ENCODE measurements at regions not wholly inside any gene's neighbourhood (a gene's known extent, or its start where the extent isn't known, plus 50 kb on each side); places are given as distances from the start of the nearest gene placed in this dataset.

GRCh38 chr14:97848317-97848980, 1051.3 kb downstream of the VRK1 start:
- no peaks in the 10 kb centered on the region for H3K4me1 ChIP-seq (ENCODE audit: control insufficient read depth in 1 of 2, insufficient read depth in 2 of 2, low read depth in 1 of 2, low read length in 1 of 2)
- POLR2A ChIA-PET: no interaction called here

GRCh38 chr14:97850466-97850865, 1053.3 kb downstream of the VRK1 start:
- Histone ChIP-seq H3K36me3 (replicated peaks in 1 of 2; ENCODE audit: control insufficient read depth in 1 of 2, insufficient read depth in 2 of 2, low read length in 1 of 2) (no peaks in the 10 kb centered on the region), H3K9me2 (no peaks in the 10 kb centered on the region), H3K9me3 (no peaks in the 10 kb centered on the region), H4K20me1 (ENCODE audit: insufficient read depth) (no peaks in the 10 kb centered on the region), H3K9ac (no peak overlapping the region), H3K4me1 (ENCODE audit: control insufficient read depth in 1 of 2, insufficient read depth in 2 of 2, low read depth in 1 of 2, low read length in 1 of 2) (no peaks in the 10 kb centered on the region), H3K4me2 (no peak overlapping the region), H3F3A (replicated peaks; ENCODE audit: insufficient read depth) (no peaks in the 10 kb centered on the region), H3K27ac (ENCODE audit: low read depth in 2 of 2, low read length in 1 of 2) (no peak overlapping the region), H3K79me2 (ENCODE audit: insufficient read depth) (no peaks in the 10 kb centered on the region), H3K4me3 (ENCODE audit: low read depth in 2 of 2, low read length in 1 of 2) (no peak overlapping the region), H3K27me3 (ENCODE audit: insufficient read depth) (no peaks in the 10 kb centered on the region), H2AFZ (ENCODE audit: low read depth) (no peak overlapping the region)
- DNase-seq: no peak
- WGBS (ENCODE audit: low lambda C conversion rate): 4% methylated on average over 2 of the region's 2 CpGs
- TF ChIP-seq FOXM1 (IDR thresholded peaks at IDR 0.05; ENCODE audit: low read depth): no peak
- TF ChIP-seq, protein P1, sequence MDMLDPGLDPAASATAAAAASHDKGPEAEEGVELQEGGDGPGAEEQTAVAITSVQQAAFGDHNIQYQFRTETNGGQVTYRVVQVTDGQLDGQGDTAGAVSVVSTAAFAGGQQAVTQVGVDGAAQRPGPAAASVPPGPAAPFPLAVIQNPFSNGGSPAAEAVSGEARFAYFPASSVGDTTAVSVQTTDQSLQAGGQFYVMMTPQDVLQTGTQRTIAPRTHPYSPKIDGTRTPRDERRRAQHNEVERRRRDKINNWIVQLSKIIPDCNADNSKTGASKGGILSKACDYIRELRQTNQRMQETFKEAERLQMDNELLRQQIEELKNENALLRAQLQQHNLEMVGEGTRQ (IDR thresholded peaks at IDR 0.05; ENCODE audit: borderline replicate concordance, low read depth, low read length): no peak
- TF ChIP-seq GABPA (IDR thresholded peaks at IDR 0.05; ENCODE audit: low read depth): no peak
- POLR2A ChIA-PET: no interaction called here
- CTCF ChIA-PET: no interaction called here

More at GRCh38 chr14:97848317-97848980, 1051.3 kb downstream of the VRK1 start:
- no peak for DNase-seq
- Histone ChIP-seq H3K27me3 (ENCODE audit: insufficient read depth) (no peaks in the 10 kb centered on the region), H3K4me3 (ENCODE audit: low read depth in 2 of 2, low read length in 1 of 2) (no peak overlapping the region), H3K27ac (ENCODE audit: low read depth in 2 of 2, low read length in 1 of 2) (no peak overlapping the region), H3K9me3 (no peaks in the 10 kb centered on the region), H3K9ac (no peak overlapping the region), H3K4me2 (no peak overlapping the region), H2AFZ (ENCODE audit: low read depth) (no peak overlapping the region), H3K79me2 (ENCODE audit: insufficient read depth) (no peaks in the 10 kb centered on the region), H3K36me3 (replicated peaks in 1 of 2; ENCODE audit: control insufficient read depth in 1 of 2, insufficient read depth in 2 of 2, low read length in 1 of 2) (no peaks in the 10 kb centered on the region), H3K9me2 (no peaks in the 10 kb centered on the region), H4K20me1 (ENCODE audit: insufficient read depth) (no peaks in the 10 kb centered on the region), H3F3A (replicated peaks; ENCODE audit: insufficient read depth) (no peaks in the 10 kb centered on the region)
- WGBS (ENCODE audit: low lambda C conversion rate): 8% methylated on average over 12 of the region's 13 CpGs
- TF ChIP-seq PBX3 (IDR thresholded peaks at IDR 0.05) (no peak), POLR2AphosphoS5 (IDR thresholded peaks at IDR 0.05; ENCODE audit: low read depth, low read length) (no peak), RFX5 (IDR thresholded peaks at IDR 0.05; ENCODE audit: low read length) (no peak), EZH2phosphoT487 (IDR thresholded peaks at IDR 0.05; ENCODE audit: borderline replicate concordance, low read depth) (no peak), TAF1 (IDR thresholded peaks at IDR 0.05; ENCODE audit: borderline replicate concordance, low read depth, low read length) (no peak), MEF2A (IDR thresholded peaks at IDR 0.05; ENCODE audit: borderline replicate concordance, low read depth) (no peak), FOXJ3 (CRISPR knock-in tag; IDR thresholded peaks at IDR 0.05) (no peak), NRF1 (IDR thresholded peaks at IDR 0.05; ENCODE audit: low read depth, low read length) (no peak), FOSL2 (IDR thresholded peaks at IDR 0.05; ENCODE audit: borderline replicate concordance, low read depth) (no peak), MAX (IDR thresholded peaks at IDR 0.05; ENCODE audit: low read depth) (no peak)
- TF ChIP-seq, protein P2, sequence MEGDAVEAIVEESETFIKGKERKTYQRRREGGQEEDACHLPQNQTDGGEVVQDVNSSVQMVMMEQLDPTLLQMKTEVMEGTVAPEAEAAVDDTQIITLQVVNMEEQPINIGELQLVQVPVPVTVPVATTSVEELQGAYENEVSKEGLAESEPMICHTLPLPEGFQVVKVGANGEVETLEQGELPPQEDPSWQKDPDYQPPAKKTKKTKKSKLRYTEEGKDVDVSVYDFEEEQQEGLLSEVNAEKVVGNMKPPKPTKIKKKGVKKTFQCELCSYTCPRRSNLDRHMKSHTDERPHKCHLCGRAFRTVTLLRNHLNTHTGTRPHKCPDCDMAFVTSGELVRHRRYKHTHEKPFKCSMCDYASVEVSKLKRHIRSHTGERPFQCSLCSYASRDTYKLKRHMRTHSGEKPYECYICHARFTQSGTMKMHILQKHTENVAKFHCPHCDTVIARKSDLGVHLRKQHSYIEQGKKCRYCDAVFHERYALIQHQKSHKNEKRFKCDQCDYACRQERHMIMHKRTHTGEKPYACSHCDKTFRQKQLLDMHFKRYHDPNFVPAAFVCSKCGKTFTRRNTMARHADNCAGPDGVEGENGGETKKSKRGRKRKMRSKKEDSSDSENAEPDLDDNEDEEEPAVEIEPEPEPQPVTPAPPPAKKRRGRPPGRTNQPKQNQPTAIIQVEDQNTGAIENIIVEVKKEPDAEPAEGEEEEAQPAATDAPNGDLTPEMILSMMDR (IDR thresholded peaks at IDR 0.05): no peak
- CTCF ChIA-PET: no interaction called here

Measured in SK-N-SH (cell line).